Neuronal stem cell (in vitro differentiated cells): ENCODE measurements at regions not wholly inside any gene's neighbourhood (a gene's known extent, or its start where the extent isn't known, plus 50 kb on each side); places are given as distances from the start of the nearest gene placed in this dataset.
A peak's percentile ranks its signal among the peaks of the same experiment; 100 is the strongest.

Experiments used
- DNase-seq: peaks from one replicate; pipeline ENCODE4 v3.0.0-alpha.2; 2013; ENCODE audit warnings: low spot score
- H2AFZ ChIP-seq: one replicate; pipeline ENCODE4 v1.6.1; 2013; ENCODE audit warnings: mild to moderate bottlenecking, low read length, inconsistent platforms
- H2AK5ac ChIP-seq: 2 replicates; pipeline ENCODE4 v1.6.1; 2013; ENCODE audit warnings: low read depth, mild to moderate bottlenecking, inconsistent platforms, low read length, moderate library complexity, mixed read lengths
- H2BK120ac ChIP-seq: 2 replicates; pipeline ENCODE4 v1.6.1; 2013; ENCODE audit warnings: low read depth, mild to moderate bottlenecking, inconsistent platforms, low read length, moderate library complexity, mixed read lengths
- H2BK12ac ChIP-seq: one replicate; pipeline ENCODE4 v1.6.1; 2013; ENCODE audit warnings: low read length, inconsistent platforms
- H2BK15ac ChIP-seq: 2 replicates; pipeline ENCODE4 v1.6.1; 2013; ENCODE audit warnings: mild to moderate bottlenecking, low read length, inconsistent platforms, mixed read lengths
- H2BK5ac ChIP-seq: one replicate; pipeline ENCODE4 v1.6.1; 2013; ENCODE audit warnings: inconsistent platforms, mild to moderate bottlenecking, low read length, moderate library complexity
- H3K14ac ChIP-seq: one replicate; pipeline ENCODE4 v1.6.1; 2013; ENCODE audit warnings: low read length, inconsistent platforms
- H3K18ac ChIP-seq: 2 replicates; pipeline ENCODE4 v1.6.1; 2013; ENCODE audit warnings: low read length, inconsistent platforms
- H3K23ac ChIP-seq: 2 replicates; pipeline ENCODE4 v1.6.1; 2013; ENCODE audit warnings: low read depth, mild to moderate bottlenecking, mixed read lengths, low read length, inconsistent platforms; ENCODE audit not compliant: poor library complexity
- H3K27ac ChIP-seq: replicated peaks from 3 replicates; pipeline ENCODE4 v1.5.1; 2013; ENCODE audit warnings: low read length, inconsistent platforms
- H3K27me3 ChIP-seq, 3 experiments: 2 replicates each; pipeline ENCODE4 v1.6.1; 2013; ENCODE audit warnings: low read length in 3 of 3, mild to moderate bottlenecking in 2 of 3, inconsistent platforms in 1 of 3, low read depth in 1 of 3, mixed read lengths in 1 of 3, moderate library complexity in 1 of 3; ENCODE audit not compliant: control insufficient read depth in 3 of 3, insufficient read depth in 3 of 3
- H3K36me3 ChIP-seq, 2 donors: replicated peaks in 1 of 2; 2 replicates each; pipeline ENCODE4 v1.6.1; 2013; ENCODE audit warnings: low read length in 2 of 2; ENCODE audit not compliant: control insufficient read depth in 2 of 2, insufficient read depth in 2 of 2
- H3K4ac ChIP-seq: 2 replicates; pipeline ENCODE4 v1.6.1; 2013; ENCODE audit warnings: inconsistent platforms, mild to moderate bottlenecking, low read length, moderate library complexity
- H3K4me1 ChIP-seq, 2 donors: 1 replicate in 1 of 2; 2 replicates in 1 of 2; pipeline ENCODE4 v1.6.1; 2013; ENCODE audit warnings: low read length in 2 of 2, low read depth in 1 of 2; ENCODE audit not compliant: control insufficient read depth in 2 of 2, insufficient read depth in 1 of 2
- H3K4me2 ChIP-seq: one replicate; pipeline ENCODE4 v1.6.1; 2013; ENCODE audit warnings: mild to moderate bottlenecking, low read length, inconsistent platforms; ENCODE audit not compliant: insufficient read depth, poor library complexity, severe bottlenecking
- H3K4me3 ChIP-seq, 2 donors: 2 replicates each; pipeline ENCODE4 v1.5.1; 2013; ENCODE audit warnings: low read length in 2 of 2, mild to moderate bottlenecking in 2 of 2, inconsistent platforms in 1 of 2, moderate library complexity in 1 of 2
- H3K79me1 ChIP-seq: one replicate; pipeline ENCODE4 v1.6.1; 2013; ENCODE audit warnings: low read depth, mild to moderate bottlenecking, inconsistent platforms, low read length, moderate library complexity
- H3K9ac ChIP-seq: one replicate; pipeline ENCODE4 v1.6.1; 2013; ENCODE audit warnings: mild to moderate bottlenecking, low read depth, low read length, inconsistent platforms; ENCODE audit not compliant: poor library complexity
- H3K9me3 ChIP-seq, 2 donors: replicated peaks in 1 of 2; 2 replicates each; pipeline versions ENCODE3 to v1.6.1; 2013; ENCODE audit warnings: low read length in 2 of 2, mild to moderate bottlenecking in 2 of 2, inconsistent platforms in 1 of 2, low read depth in 1 of 2, mixed read lengths in 1 of 2, moderate library complexity in 1 of 2; ENCODE audit not compliant: control insufficient read depth in 2 of 2, insufficient read depth in 1 of 2
- H4K8ac ChIP-seq: one replicate; pipeline ENCODE4 v1.6.1; 2013; ENCODE audit warnings: low read depth, mild to moderate bottlenecking, inconsistent platforms, low read length, moderate library complexity
- H4K91ac ChIP-seq: one replicate; pipeline ENCODE4 v1.6.1; 2013; ENCODE audit warnings: low read length, low read depth, mild to moderate bottlenecking, inconsistent platforms; ENCODE audit not compliant: poor library complexity
- WGBS, 2 donors: extraction: QIAGEN DNeasy Blood & Tissue Kit; methylation state at CpG; one replicate each; pipeline ENCODE4 v1.1.7; 2013; ENCODE audit warnings: missing lambda C conversion rate in 2 of 2, mixed read lengths in 1 of 2; ENCODE audit not compliant: insufficient read length in 2 of 2, insufficient replicate concordance in 1 of 2; ENCODE audit errors: extremely low coverage in 2 of 2; 5-methylcytosine and 5-hydroxymethylcytosine counted together

DNA sequence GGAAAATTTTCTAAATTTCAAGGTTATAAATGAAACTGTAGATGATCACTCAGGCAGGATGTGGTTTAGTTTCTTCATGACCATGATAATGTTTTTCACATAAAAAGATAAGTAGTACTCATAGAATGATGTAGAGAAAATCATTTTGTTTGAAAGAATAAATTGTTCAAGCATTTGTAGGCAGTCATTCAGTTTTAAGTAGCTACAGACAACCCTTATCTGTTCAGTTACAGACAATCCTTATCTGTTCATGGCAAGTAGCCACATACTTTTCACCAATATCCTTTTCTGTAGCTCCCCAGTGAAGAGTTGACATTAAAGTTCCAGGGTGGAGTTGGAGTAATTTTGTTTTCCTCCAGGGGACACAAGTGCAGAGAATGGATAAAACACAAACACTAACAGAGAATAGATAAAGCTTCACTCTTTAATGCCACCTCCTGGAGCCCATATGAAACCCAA, 278.1 kb upstream of the TNC start:
- Histone ChIP-seq H3K27ac (no peak overlapping the region), H3K18ac (no peak overlapping the region), H2BK5ac (no peak overlapping the region), H3K14ac (no peak overlapping the region), H2AK5ac (no peak overlapping the region), H3K36me3 (no peaks in the 10 kb centered on the region), H3K9ac (no peak overlapping the region), H2BK15ac (no peak overlapping the region), H3K27me3 (no peaks in the 10 kb centered on the region), H4K8ac (no peak overlapping the region), H2BK120ac (no peak overlapping the region), H3K4me1 (peaks cover 0 to 3% of the 10 kb centered on the region in 2 donors), H3K4ac (no peak overlapping the region), H2BK12ac (no peak overlapping the region), H3K79me1 (no peaks in the 10 kb centered on the region), H4K91ac (no peak overlapping the region), H3K9me3 (no peaks in the 10 kb centered on the region), H3K4me3 (no peak overlapping the region), H2AFZ (no peak overlapping the region), H3K23ac (no peak overlapping the region), H3K4me2 (no peak overlapping the region)
- DNase-seq = no peak

DNA sequence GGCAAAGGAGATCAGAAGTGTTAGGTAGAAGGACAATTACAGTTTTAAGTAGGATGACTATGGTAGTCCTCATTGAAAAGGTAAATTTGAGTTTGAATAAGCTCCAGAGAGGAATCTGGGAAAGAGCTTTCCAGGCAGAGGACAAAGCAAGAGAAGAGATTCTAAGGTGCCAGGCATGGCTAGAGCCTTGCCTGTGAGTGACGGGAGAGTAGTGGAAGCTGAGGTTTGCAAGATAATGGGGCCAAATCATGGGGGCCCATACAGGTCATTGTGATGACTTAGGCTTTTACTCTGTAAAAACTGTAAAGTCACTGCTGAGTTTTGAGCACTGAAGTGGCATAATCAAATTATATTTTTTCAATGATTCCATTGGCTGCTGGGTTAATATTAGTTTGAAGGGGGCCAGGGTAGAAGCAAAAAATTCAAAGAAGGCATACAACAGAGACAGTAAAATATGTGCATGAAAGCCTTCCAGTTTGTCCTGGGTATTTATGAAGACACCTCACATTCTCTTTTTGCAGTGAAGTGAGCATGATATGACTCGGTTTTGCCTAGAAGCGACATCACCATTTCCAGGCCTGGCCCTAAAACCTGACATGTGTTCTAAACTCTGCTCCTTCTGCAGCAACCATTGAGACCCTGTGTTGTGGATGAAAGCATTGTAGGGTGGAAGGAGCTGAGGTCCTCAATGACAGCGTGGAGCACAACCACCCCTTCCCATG, 279.8 kb upstream of the TNC start:
- Histone ChIP-seq H3K4me3 (no peak overlapping the region), H3K79me1 (no peaks in the 10 kb centered on the region), H4K8ac (no peak overlapping the region), H2BK120ac (no peak overlapping the region), H3K36me3 (no peaks in the 10 kb centered on the region), H3K18ac (peak overlapping the region; percentile 22), H4K91ac (no peak overlapping the region), H3K14ac (no peak overlapping the region), H2BK15ac (no peak overlapping the region), H2BK12ac (no peak overlapping the region), H3K4me1 (peaks cover 0 to 3% of the 10 kb centered on the region in 2 donors), H3K4me2 (no peak overlapping the region), H3K27me3 (no peaks in the 10 kb centered on the region), H3K23ac (no peak overlapping the region), H3K9ac (no peak overlapping the region), H3K4ac (no peak overlapping the region), H3K27ac (no peak overlapping the region), H3K9me3 (no peaks in the 10 kb centered on the region), H2AFZ (no peak overlapping the region), H2BK5ac (no peak overlapping the region), H2AK5ac (no peak overlapping the region)
- no CpG with 5 or more reads among the region's 4 CpGs for WGBS, 2 donors
- no peak for DNase-seq

DNA sequence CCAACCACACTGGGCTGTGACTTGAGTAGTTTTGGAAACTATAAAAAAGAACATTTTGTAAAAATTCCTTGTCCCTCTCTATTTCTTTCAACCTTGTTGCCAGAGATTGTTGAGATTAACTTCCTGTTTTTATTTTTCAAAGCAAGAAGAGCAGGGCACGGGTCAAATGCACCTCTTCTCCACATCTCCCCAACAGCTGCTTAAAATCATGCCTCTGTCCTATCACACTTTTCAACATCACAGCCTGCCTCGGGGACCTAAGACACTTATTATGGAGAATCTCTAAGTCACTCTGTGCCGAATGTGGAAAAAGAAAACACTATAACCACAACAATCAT, 280.3 kb upstream of the TNC start:
- H2AFZ ChIP-seq = no peak overlapping the region
- no peak overlapping the region for H2BK15ac ChIP-seq
- no peaks in the 10 kb centered on the region for H3K27me3 ChIP-seq
- H3K18ac ChIP-seq = no peak overlapping the region
- H3K9me3 ChIP-seq = no peaks in the 10 kb centered on the region
- no peak for DNase-seq
- no peak overlapping the region for H2BK120ac ChIP-seq
- H4K8ac ChIP-seq = no peak overlapping the region
- no peak overlapping the region for H4K91ac ChIP-seq
- H3K23ac ChIP-seq = no peak overlapping the region
- H3K9ac ChIP-seq = no peak overlapping the region
- no peak overlapping the region for H2BK12ac ChIP-seq
- no peaks in the 10 kb centered on the region for H3K36me3 ChIP-seq
- no peak overlapping the region for H3K14ac ChIP-seq
- no peak overlapping the region for H2BK5ac ChIP-seq
- no peak overlapping the region for H3K4me3 ChIP-seq
- no peak overlapping the region for H3K4ac ChIP-seq
- H3K4me1 ChIP-seq = peaks cover 0 to 3% of the 10 kb centered on the region in 2 donors
- WGBS, 2 donors = no CpG with 5 or more reads among the region's 3 CpGs
- no peak overlapping the region for H2AK5ac ChIP-seq
- H3K4me2 ChIP-seq = no peak overlapping the region
- H3K27ac ChIP-seq = no peak overlapping the region
- H3K79me1 ChIP-seq = no peaks in the 10 kb centered on the region

DNA sequence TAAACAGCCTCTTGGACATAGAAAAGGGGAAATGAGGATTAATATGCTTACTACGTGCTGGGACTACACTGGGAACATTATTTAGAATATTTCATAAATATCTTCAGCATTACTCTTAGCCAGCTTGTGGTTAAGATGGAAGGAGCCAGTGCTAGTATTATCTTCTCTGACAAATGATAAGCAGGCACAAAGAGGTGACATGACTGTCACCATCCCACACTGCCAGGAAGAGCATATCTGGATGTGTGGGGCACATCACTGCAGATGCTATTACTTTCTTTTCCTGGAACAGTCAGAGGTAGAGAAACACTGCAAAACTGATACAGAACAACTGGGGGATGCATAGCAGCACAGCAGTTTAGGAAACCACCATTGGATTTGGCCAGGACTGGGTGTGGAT, 281.0 kb upstream of the TNC start:
- no peak overlapping the region for H2BK12ac ChIP-seq
- H3K14ac ChIP-seq = no peak overlapping the region
- H3K79me1 ChIP-seq = no peaks in the 10 kb centered on the region
- H2BK5ac ChIP-seq = no peak overlapping the region
- H3K27ac ChIP-seq = no peak overlapping the region
- H2BK15ac ChIP-seq = no peak overlapping the region
- no peak overlapping the region for H4K8ac ChIP-seq
- H3K27me3 ChIP-seq = no peaks in the 10 kb centered on the region
- H4K91ac ChIP-seq = no peak overlapping the region
- H3K36me3 ChIP-seq = no peaks in the 10 kb centered on the region
- no peak overlapping the region for H3K23ac ChIP-seq
- H3K4me1 ChIP-seq = peaks cover 0 to 3% of the 10 kb centered on the region in 2 donors
- no peak for DNase-seq
- H3K9me3 ChIP-seq = no peaks in the 10 kb centered on the region
- WGBS, 2 donors = no CpG with 5 or more reads among the region's 1 CpG
- H3K4ac ChIP-seq = no peak overlapping the region
- H3K4me2 ChIP-seq = no peak overlapping the region
- H2AK5ac ChIP-seq = no peak overlapping the region
- no peak overlapping the region for H2BK120ac ChIP-seq
- H3K9ac ChIP-seq = no peak overlapping the region
- peak overlapping the region in 1 of 2 donors; percentile 44 for H3K4me3 ChIP-seq
- no peak overlapping the region for H3K18ac ChIP-seq
- no peak overlapping the region for H2AFZ ChIP-seq
